GM18498 (cell line): ENCODE measurements at regions not wholly inside any gene's neighbourhood (a gene's known extent, or its start where the extent isn't known, plus 50 kb on each side); places are given as distances from the start of the nearest gene placed in this dataset.

Experiments used
- ATAC-seq: cut with Tn5 transposase; IDR thresholded peaks from one replicate; pipeline ENCODE4 v1.9.1; 2021; ENCODE audit warnings: mild to moderate bottlenecking, moderate library complexity; ENCODE audit not compliant: unreplicated experiment

- no peak for ATAC-seq
Observed at GRCh38 chr17:14918540-14918939, 346.6 kb downstream of the PMP22 start.

GRCh38 chr17:14910916-14911315 is 354.2 kb downstream of the PMP22 start:
- no peak for ATAC-seq

GRCh38 chr17:14904386-14904785 is 360.7 kb downstream of the PMP22 start:
- ATAC-seq: no peak

GRCh38 chr17:14903854-14904253 is 361.3 kb downstream of the PMP22 start:
- ATAC-seq: no peak

GRCh38 chr17:14902803-14903202 is 362.3 kb downstream of the PMP22 start:
- ATAC-seq: no peak

GRCh38 chr17:14902297-14902696 is 362.8 kb downstream of the PMP22 start:
- no peak for ATAC-seq

- ATAC-seq: no peak
Observed at GRCh38 chr17:14901376-14901775, 363.8 kb downstream of the PMP22 start.

- ATAC-seq: no peak
Observed at GRCh38 chr17:14886200-14886739, 378.9 kb downstream of the PMP22 start.

GRCh38 chr17:14882131-14882530 is 383.0 kb downstream of the PMP22 start:
- no peak for ATAC-seq

- ATAC-seq: no peak
Observed at GRCh38 chr17:14875557-14876412, 389.3 kb downstream of the PMP22 start.

- ATAC-seq: no peak
Observed at GRCh38 chr17:14873996-14874395, 391.1 kb downstream of the PMP22 start.

GRCh38 chr17:14873540-14873939 is 391.6 kb downstream of the PMP22 start:
- ATAC-seq: no peak

GRCh38 chr17:14871921-14872320 is 393.2 kb downstream of the PMP22 start:
- no peak for ATAC-seq

- no peak for ATAC-seq
Observed at GRCh38 chr17:14866266-14866665, 398.9 kb downstream of the PMP22 start.

- ATAC-seq: no peak
Observed at GRCh38 chr17:14864127-14864526, 401.0 kb downstream of the PMP22 start.

GRCh38 chr17:14859542-14859941 is 405.6 kb downstream of the PMP22 start:
- no peak for ATAC-seq

GRCh38 chr17:14856176-14856575 is 408.9 kb downstream of the PMP22 start:
- ATAC-seq: no peak

- no peak for ATAC-seq
Observed at GRCh38 chr17:14854691-14855090, 410.4 kb downstream of the PMP22 start.

- no peak for ATAC-seq
Observed at GRCh38 chr17:14845591-14846281, 419.4 kb downstream of the PMP22 start.

- ATAC-seq: no peak
Observed at GRCh38 chr17:14843086-14843795, 421.9 kb downstream of the PMP22 start.

GRCh38 chr17:14840616-14841231 is 424.4 kb downstream of the PMP22 start:
- ATAC-seq: no peak
